T-cell (primary cell): ENCODE measurements at regions not wholly inside any gene's neighbourhood (a gene's known extent, or its start where the extent isn't known, plus 50 kb on each side); places are given as distances from the start of the nearest gene placed in this dataset.
"Not testable (repeated sequence)": the region's sequence is repeated elsewhere in the genome, so short reads cannot be mapped to it uniquely, and the experiment has no call there.

Source experiments
- ATAC-seq, 4 experiments: fragments of 200-7000 bp in 3 of 4; fragments of 150-1000 bp in 1 of 4; cut with Tn5 transposase; replicated peaks in 1 of 4; 1 replicate in 3 of 4; 2 replicates in 1 of 4; pipeline ENCODE4 v1.10.0; 2021; ENCODE audit warnings: moderate library complexity in 3 of 4, mild to moderate bottlenecking in 2 of 4, moderate number of reproducible peaks in 1 of 4
- CTCF ChIA-PET, 2 donors: fragments of 300-600 bp; sonication (Branson Sonifier 250); formaldehyde crosslinking; loops; one replicate each; lab custom pipeline; 2022; ENCODE audit warnings: antibody characterized with exemption in 2 of 2; lab: Charles Lee
- POLR2A ChIA-PET, 2 donors: fragments of 300-600 bp; sonication (Branson Sonifier 250); formaldehyde crosslinking; loops; one replicate each; lab custom pipeline; 2022; ENCODE audit warnings: antibody characterized with exemption in 2 of 2; lab: Charles Lee
- DNase-seq, 35 experiments: peaks; one replicate each; pipeline versions ENCODE4 v3.0.0 to v3.0.0-alpha.2; 2013 to 2023
- H3K27ac ChIP-seq: one replicate; pipeline ENCODE4 v1.5.1; 2013; ENCODE audit warnings: low read length
- H3K27me3 ChIP-seq, 2 experiments: replicated peaks in 1 of 2; 1 replicate in 1 of 2; 2 replicates in 1 of 2; pipeline versions ENCODE4 v1.6.1 to v1.7.0; 2013; ENCODE audit warnings: low read length in 1 of 2, mixed read lengths in 1 of 2; ENCODE audit not compliant: control insufficient read depth in 2 of 2, insufficient read depth in 2 of 2; ENCODE audit errors: extremely low read depth in 1 of 2
- H3K36me3 ChIP-seq, 2 donors: 1 replicate in 1 of 2; 2 replicates in 1 of 2; pipeline versions ENCODE4 v1.6.1 to v1.7.0; 2013; ENCODE audit warnings: low read length in 1 of 2; ENCODE audit not compliant: control insufficient read depth in 2 of 2, insufficient read depth in 1 of 2; ENCODE audit errors: extremely low read depth in 1 of 2
- H3K4me1 ChIP-seq, 2 experiments: 1 replicate in 1 of 2; 2 replicates in 1 of 2; pipeline versions ENCODE4 v1.6.1 to v1.7.0; 2013; ENCODE audit warnings: low read length in 2 of 2, mixed read lengths in 1 of 2; ENCODE audit not compliant: insufficient read depth in 2 of 2, control insufficient read depth in 1 of 2; ENCODE audit errors: extremely low read depth in 1 of 2
- H3K4me3 ChIP-seq, 2 donors: 1 replicate in 1 of 2; 2 replicates in 1 of 2; pipeline versions ENCODE4 v1.5.1 to v1.7.0; 2013; ENCODE audit warnings: mild to moderate bottlenecking in 2 of 2, low read length in 1 of 2, moderate library complexity in 1 of 2; ENCODE audit not compliant: control insufficient read depth in 1 of 2; ENCODE audit errors: extremely low read depth in 1 of 2
- H3K9me3 ChIP-seq: 2 replicates; pipeline ENCODE4 v1.7.0; 2013
- H3K27ac Mint-ChIP-seq, 2 donors: one replicate each; pipeline ENCODE4 v1.8.0; 2020 to 2021; ENCODE audit warnings: mild to moderate bottlenecking in 2 of 2, mixed read lengths in 2 of 2
- H3K27me3 Mint-ChIP-seq, 2 donors: one replicate each; pipeline ENCODE4 v1.8.0; 2021 to 2022; ENCODE audit warnings: mixed read lengths in 2 of 2
- H3K36me3 Mint-ChIP-seq: one replicate; pipeline ENCODE4 v1.8.0; 2021; ENCODE audit warnings: mixed read lengths
- H3K4me1 Mint-ChIP-seq, 3 donors: one replicate each; pipeline ENCODE4 v1.8.0; 2020 to 2022; ENCODE audit warnings: mixed read lengths in 3 of 3, mild to moderate bottlenecking in 1 of 3
- H3K4me3 Mint-ChIP-seq, 3 donors: one replicate each; pipeline ENCODE4 v1.8.0; 2020 to 2022; ENCODE audit warnings: mild to moderate bottlenecking in 3 of 3, mixed read lengths in 3 of 3, moderate library complexity in 3 of 3
- H3K9me3 Mint-ChIP-seq, 3 donors: one replicate each; pipeline ENCODE4 v1.8.0; 2020 to 2022; ENCODE audit warnings: mixed read lengths in 3 of 3
- WGBS: methylation state at CpG from one replicate; pipeline ENCODE4 v1.1.5; 2013; ENCODE audit warnings: missing lambda C conversion rate; ENCODE audit not compliant: insufficient coverage; 5-methylcytosine and 5-hydroxymethylcytosine counted together

DNA sequence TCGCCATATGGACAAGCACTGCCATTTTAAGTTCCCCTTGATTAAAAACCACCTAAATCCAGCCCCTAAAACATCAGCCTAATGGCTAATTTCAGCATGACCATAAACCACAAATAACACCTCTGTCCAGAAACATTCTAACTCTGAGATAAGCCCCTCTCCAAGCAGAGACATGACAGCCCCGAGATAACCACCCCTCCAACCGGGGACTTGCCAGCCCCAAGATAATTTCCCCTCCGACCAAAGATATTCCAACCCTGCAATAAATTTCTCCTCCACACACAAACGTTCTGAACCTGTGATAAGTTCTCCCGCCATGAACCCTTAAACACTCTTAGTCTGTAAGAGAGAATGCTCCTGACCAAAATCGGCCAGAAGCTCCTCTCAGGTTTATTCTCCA is 586.8 kb downstream of the EDEM1 start:
- no peaks in the 10 kb centered on the region for H3K27me3 ChIP-seq
- no peak for ATAC-seq
- no peaks in the 10 kb centered on the region for H3K9me3 ChIP-seq
- no peak overlapping the region for H3K27ac ChIP-seq
- WGBS: 78% methylated on average over 6 of the region's 7 CpGs
- Mint-ChIP-seq H3K4me1 (no peaks in the 10 kb centered on the region), H3K9me3 (peaks cover 5 to 15% (median 12%) of the 10 kb centered on the region in 3 donors), H3K4me3 (no peak overlapping the region), H3K27me3 (no peaks in the 10 kb centered on the region), H3K36me3 (no peaks in the 10 kb centered on the region), H3K27ac (no peak overlapping the region)
- CTCF ChIA-PET: no interaction called here
- H3K4me1 ChIP-seq: no peaks in the 10 kb centered on the region
- no peak overlapping the region for H3K4me3 ChIP-seq
- H3K36me3 ChIP-seq: no peaks in the 10 kb centered on the region
- POLR2A ChIA-PET: interaction anchor here in 1 of 2 donors (0.6 kb wide), 1 partner anchor 13 kb away, joined by 3 read pairs; no protein-coding TSS in a partner anchor
- DNase-seq: no peak

DNA sequence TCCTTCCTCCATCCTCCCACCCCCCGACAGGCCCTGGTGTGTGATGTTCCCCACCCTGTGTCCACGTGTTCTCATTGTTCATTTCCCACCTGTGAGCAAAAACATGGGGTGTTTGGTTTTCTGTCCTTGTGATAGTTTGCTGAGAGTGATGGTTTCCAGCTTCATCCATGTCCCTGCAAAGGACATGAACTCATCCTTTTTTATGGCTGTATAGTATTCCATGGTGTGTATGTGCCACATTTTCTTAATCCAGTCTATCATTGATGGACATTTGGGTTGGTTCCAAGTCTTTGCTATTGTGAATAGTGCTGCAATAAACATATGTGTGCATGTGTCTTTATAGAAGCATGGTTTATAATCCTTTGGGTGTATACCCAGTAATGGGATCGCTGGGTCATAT is 587.6 kb downstream of the EDEM1 start:
- CTCF ChIA-PET, H3K27me3 ChIP-seq, H3K27ac ChIP-seq, H3K27ac Mint-ChIP-seq, H3K9me3 ChIP-seq, H3K36me3 Mint-ChIP-seq, H3K36me3 ChIP-seq, H3K4me3 Mint-ChIP-seq, H3K27me3 Mint-ChIP-seq, H3K4me1 ChIP-seq, DNase-seq, H3K4me1 Mint-ChIP-seq, ATAC-seq, H3K4me3 ChIP-seq, POLR2A ChIA-PET: not testable (repeated sequence)
- H3K9me3 Mint-ChIP-seq: peaks cover 5 to 15% (median 12%) of the 10 kb centered on the region in 3 donors
- WGBS: no CpG with 5 or more reads among the region's 3 CpGs

DNA sequence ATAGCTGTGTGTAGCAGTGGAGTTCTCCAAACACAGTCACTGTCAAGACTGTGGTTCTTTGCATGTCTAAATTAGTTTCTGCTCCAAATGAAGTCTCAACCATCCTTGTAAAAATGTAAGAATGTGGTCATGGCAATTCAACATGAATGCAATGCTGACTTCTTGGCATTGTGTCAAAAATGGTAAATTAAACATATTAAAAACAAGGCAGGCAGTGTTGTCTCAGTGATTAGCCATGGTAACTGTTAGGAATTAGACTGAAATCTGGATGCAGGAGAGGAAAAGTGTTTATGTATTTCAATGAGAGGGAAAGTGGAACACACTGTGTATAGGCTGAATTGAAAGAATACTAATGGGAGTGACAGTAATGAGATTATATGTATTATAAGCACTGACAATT is 597.2 kb downstream of the EDEM1 start:
- no peak overlapping the region for H3K27ac ChIP-seq
- ChIA-PET CTCF (no interaction called here), POLR2A (no interaction called here)
- Mint-ChIP-seq H3K27ac (no peak overlapping the region), H3K4me1 (no peaks in the 10 kb centered on the region), H3K36me3 (no peaks in the 10 kb centered on the region), H3K27me3 (no peaks in the 10 kb centered on the region), H3K9me3 (peaks cover 0 to 3% (median 0%) of the 10 kb centered on the region in 3 donors), H3K4me3 (no peak overlapping the region)
- H3K9me3 ChIP-seq: no peaks in the 10 kb centered on the region
- H3K4me1 ChIP-seq: no peaks in the 10 kb centered on the region
- H3K27me3 ChIP-seq: no peaks in the 10 kb centered on the region
- no peak for DNase-seq
- H3K4me3 ChIP-seq: no peak overlapping the region
- ATAC-seq: no peak
- H3K36me3 ChIP-seq: no peaks in the 10 kb centered on the region

DNA sequence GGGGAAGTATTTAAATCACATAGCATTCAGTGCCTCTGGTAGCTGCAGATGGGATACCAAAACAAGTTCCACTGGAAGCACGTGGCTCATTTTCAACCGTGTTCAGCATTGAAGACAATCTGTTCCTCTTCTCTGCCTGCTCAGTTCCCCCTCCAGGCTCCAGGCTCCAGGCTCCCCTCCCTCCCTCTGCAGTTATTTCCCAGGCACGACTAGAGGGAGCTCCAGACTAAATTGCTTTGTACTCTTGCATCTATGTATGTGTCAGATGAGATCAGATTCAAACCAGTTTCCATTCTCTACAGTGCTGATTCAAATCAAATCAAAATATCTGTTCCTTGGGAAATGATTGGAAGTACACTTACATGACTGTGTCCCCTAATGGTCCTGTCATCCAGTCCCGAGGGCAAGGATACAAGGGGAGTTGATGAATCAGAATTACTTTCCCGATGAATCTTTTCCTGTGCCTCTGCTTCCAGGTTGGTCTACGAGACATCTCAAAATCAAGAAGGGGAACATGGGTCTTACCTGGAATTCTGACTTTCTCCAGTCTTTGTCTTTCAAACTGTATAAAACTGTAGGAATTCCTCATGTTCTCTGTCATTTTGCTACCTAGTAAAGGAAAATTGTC is 600.5 kb downstream of the EDEM1 start:
- Mint-ChIP-seq H3K4me1 (no peaks in the 10 kb centered on the region), H3K27me3 (no peaks in the 10 kb centered on the region), H3K4me3 (no peak overlapping the region), H3K36me3 (no peaks in the 10 kb centered on the region), H3K27ac (no peak overlapping the region), H3K9me3 (peaks cover 0 to 6% (median 0%) of the 10 kb centered on the region in 3 donors)
- no peaks in the 10 kb centered on the region for H3K27me3 ChIP-seq
- H3K27ac ChIP-seq: no peak overlapping the region
- ChIA-PET POLR2A (interaction anchor here (0.6 kb wide), 2 partner anchors 14 to 18 kb away, joined by 3 to 5 read pairs; no protein-coding TSS in a partner anchor), CTCF (no interaction called here)
- H3K4me3 ChIP-seq: no peak overlapping the region
- WGBS: 25% methylated on average over 3 of the region's 6 CpGs
- H3K36me3 ChIP-seq: no peaks in the 10 kb centered on the region
- no peak for ATAC-seq
- H3K9me3 ChIP-seq: no peaks in the 10 kb centered on the region
- DNase-seq: no peak
- no peaks in the 10 kb centered on the region for H3K4me1 ChIP-seq

DNA sequence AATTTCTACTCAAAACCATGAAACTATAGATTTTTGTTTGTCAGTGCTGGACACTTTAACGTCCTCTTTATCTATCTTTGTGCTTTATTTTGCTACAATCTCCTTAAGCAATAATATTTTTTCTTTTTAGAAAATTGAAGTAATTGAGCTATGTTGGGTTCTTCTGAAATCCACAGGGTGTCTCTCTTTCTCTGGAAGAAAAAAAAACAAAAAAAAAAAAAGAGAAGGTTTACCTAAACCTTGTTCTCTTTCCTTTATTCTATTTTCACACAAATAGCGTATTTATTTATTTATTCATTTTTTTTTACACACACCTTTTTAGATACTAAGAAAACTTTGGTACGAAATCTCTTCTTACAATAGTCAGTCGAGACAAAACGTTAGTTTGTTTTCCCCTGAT is 601.0 kb downstream of the EDEM1 start:
- no peak overlapping the region for H3K4me3 Mint-ChIP-seq
- ATAC-seq: no peak
- Histone ChIP-seq H3K27ac (no peak overlapping the region), H3K4me3 (no peak overlapping the region), H3K9me3 (no peaks in the 10 kb centered on the region), H3K4me1 (no peaks in the 10 kb centered on the region), H3K27me3 (no peaks in the 10 kb centered on the region), H3K36me3 (no peaks in the 10 kb centered on the region)
- no peaks in the 10 kb centered on the region for H3K27me3 Mint-ChIP-seq
- 80% methylated on average over 1 of the region's 5 CpGs for WGBS
- ChIA-PET CTCF (no interaction called here), POLR2A (interaction anchor here in 1 of 2 donors (0.6 kb wide), 1 partner anchor 19 kb away, joined by 5 read pairs; no protein-coding TSS in a partner anchor)
- no peaks in the 10 kb centered on the region for H3K4me1 Mint-ChIP-seq
- H3K9me3 Mint-ChIP-seq: peaks cover 0 to 6% (median 0%) of the 10 kb centered on the region in 3 donors
- no peak for DNase-seq
- no peak overlapping the region for H3K27ac Mint-ChIP-seq
- H3K36me3 Mint-ChIP-seq: no peaks in the 10 kb centered on the region

DNA sequence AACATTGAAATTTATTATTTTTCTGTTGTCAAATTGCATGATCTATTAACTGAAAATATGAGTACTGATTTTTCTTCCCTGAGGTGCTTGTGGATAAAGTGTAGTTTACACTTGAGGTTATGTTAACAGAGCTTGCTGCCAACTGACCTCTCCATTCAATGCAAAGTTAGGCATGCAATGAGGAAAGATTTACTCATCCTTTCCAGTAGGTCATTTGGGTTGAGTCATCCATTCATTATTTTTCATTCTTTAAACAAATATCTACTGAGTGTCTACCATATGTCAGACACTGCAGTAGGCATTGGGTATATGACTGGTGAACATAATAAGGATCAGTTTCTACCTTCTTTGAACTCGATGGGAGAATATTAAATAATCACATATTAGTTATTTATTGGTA is 604.1 kb downstream of the EDEM1 start:
- CTCF ChIA-PET: no interaction called here
- DNase-seq: no peak
- Histone ChIP-seq H3K4me3 (no peak overlapping the region), H3K27ac (no peak overlapping the region), H3K4me1 (no peaks in the 10 kb centered on the region), H3K36me3 (no peaks in the 10 kb centered on the region), H3K27me3 (no peaks in the 10 kb centered on the region), H3K9me3 (no peaks in the 10 kb centered on the region)
- peaks cover 0 to 3% (median 3%) of the 10 kb centered on the region in 3 donors for H3K9me3 Mint-ChIP-seq
- WGBS: no CpG with 5 or more reads among the region's 1 CpG
- no peaks in the 10 kb centered on the region for H3K36me3 Mint-ChIP-seq
- POLR2A ChIA-PET: no interaction called here
- H3K4me3 Mint-ChIP-seq: no peak overlapping the region
- H3K4me1 Mint-ChIP-seq: no peaks in the 10 kb centered on the region
- H3K27me3 Mint-ChIP-seq: no peaks in the 10 kb centered on the region
- ATAC-seq: no peak
- no peak overlapping the region for H3K27ac Mint-ChIP-seq

DNA sequence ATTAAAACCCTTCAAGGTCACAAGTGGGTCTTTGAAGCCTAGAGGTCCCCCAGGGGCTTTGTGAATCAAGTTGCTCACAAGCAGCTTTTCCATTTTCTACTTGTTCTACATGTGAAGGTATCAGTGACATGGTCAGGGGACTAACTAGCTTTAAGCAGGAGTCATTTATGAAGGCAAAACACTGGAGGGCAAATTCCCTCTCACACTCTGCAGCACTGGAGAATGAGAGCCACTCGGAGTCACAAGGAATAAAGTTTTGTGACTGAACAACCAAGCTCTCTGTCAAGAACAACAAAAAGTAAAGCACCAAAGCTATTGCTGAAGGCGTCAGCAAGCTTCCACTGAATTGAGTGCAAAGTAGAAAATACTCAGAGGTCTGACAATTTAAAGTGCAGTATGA is 609.0 kb downstream of the EDEM1 start:
- no peak overlapping the region for H3K27ac ChIP-seq
- ATAC-seq (no peak), DNase-seq (no peak)
- Mint-ChIP-seq H3K9me3 (peaks cover 0 to 3% (median 0%) of the 10 kb centered on the region in 3 donors), H3K36me3 (no peaks in the 10 kb centered on the region), H3K27ac (no peak overlapping the region), H3K27me3 (no peaks in the 10 kb centered on the region), H3K4me1 (no peaks in the 10 kb centered on the region), H3K4me3 (no peak overlapping the region)
- H3K4me3 ChIP-seq: no peak overlapping the region
- WGBS: no CpG with 5 or more reads among the region's 2 CpGs
- H3K27me3 ChIP-seq: no peaks in the 10 kb centered on the region
- POLR2A ChIA-PET: no interaction called here
- CTCF ChIA-PET: no interaction called here
- no peaks in the 10 kb centered on the region for H3K4me1 ChIP-seq
- no peaks in the 10 kb centered on the region for H3K36me3 ChIP-seq
- no peaks in the 10 kb centered on the region for H3K9me3 ChIP-seq
